ENCODE measurements at regions not wholly inside any gene's neighbourhood (a gene's known extent, or its start where the extent isn't known, plus 50 kb on each side); places are given as distances from the start of the nearest gene placed in this dataset.

DNA sequence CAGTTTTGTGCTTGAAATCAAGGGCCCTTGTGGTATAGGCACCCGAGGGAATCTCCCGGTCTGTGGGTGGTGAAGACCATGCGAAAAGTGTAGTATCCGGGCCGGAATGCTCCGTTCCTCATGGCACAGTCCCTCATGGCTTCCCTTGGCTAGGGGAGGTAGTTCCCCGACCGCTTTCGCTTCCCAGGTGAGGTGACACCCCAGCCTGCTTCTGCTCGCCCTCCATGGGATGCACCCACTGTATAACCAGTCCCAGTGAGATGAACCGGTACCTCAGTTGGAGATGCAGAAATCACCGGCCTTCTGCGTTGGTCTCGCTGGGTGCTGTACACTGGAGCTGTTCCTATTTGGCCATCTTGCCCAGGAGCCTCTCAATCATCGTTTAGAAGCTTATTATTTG is 195.7 kb upstream of the POT1 start:
- intact Hi-C loops (cut with DNase I): no loop called here
- DNase-seq (no peak), ATAC-seq (no peak)
- 96% methylated on average over 15 of the region's 15 CpGs for WGBS
- no peak overlapping the region for H3K27ac ChIP-seq (ENCODE audit: low read length)
- no peaks in the 10 kb centered on the region for H3K27me3 ChIP-seq (ENCODE audit: control insufficient read depth, insufficient read depth)
- H3K4me1 ChIP-seq (ENCODE audit: control insufficient read depth, insufficient read depth, low read length): no peaks in the 10 kb centered on the region
- no peaks in the 10 kb centered on the region for H3K9me3 ChIP-seq (ENCODE audit: control insufficient read depth, low read length)
- H3K4me3 ChIP-seq (ENCODE audit: low read length): no peak overlapping the region

- Histone ChIP-seq H3K4me1 (ENCODE audit: control insufficient read depth, insufficient read depth, low read length) (no peaks in the 10 kb centered on the region), H3K4me3 (ENCODE audit: low read length) (no peak overlapping the region), H3K27ac (ENCODE audit: low read length) (no peak overlapping the region), H3K27me3 (ENCODE audit: control insufficient read depth, insufficient read depth) (no peaks in the 10 kb centered on the region), H3K9me3 (ENCODE audit: control insufficient read depth, low read length) (no peaks in the 10 kb centered on the region)
- intact Hi-C loops (cut with DNase I): no loop called here
- ATAC-seq (no peak), DNase-seq (no peak)
- 51% methylated on average over 2 of the region's 2 CpGs for WGBS
Observed at GRCh38 chr7:125122173-125122572, 192.5 kb upstream of the POT1 start.

DNA sequence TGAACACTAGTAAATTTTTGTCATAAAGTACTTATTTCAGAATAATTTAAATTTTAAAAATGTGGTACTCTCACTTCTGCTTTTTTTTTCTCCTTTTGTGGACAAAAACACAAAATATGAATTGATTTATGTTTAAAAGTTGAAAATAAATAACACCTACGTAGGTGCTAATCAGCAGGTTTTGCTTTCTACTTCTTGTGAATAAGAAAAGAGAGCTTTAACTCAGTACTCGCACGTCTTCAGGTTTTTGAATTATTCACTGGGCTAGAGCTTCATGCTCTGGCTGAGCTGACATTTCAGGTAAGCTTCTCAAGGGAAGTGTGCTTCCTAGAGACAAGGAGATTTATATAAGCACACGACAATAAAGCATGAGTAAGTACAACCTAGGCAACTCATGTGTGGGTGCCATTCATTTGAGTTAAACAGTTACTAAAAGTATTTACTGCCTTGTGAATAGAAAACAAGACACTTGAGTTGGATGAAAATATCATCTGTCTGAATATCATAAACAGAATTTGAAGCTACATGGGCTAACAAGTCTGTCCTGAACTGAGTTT is 190.0 kb upstream of the POT1 start:
- Histone ChIP-seq H3K27me3 (ENCODE audit: control insufficient read depth, insufficient read depth) (no peaks in the 10 kb centered on the region), H3K27ac (ENCODE audit: low read length) (no peak overlapping the region), H3K9me3 (ENCODE audit: control insufficient read depth, low read length) (no peaks in the 10 kb centered on the region), H3K4me3 (ENCODE audit: low read length) (no peak overlapping the region), H3K4me1 (ENCODE audit: control insufficient read depth, insufficient read depth, low read length) (no peaks in the 10 kb centered on the region)
- no peak for DNase-seq
- 78% methylated on average over 4 of the region's 4 CpGs for WGBS
- intact Hi-C loops (cut with DNase I): no loop called here
- ATAC-seq: no peak

GRCh38 chr7:125118444-125118843 is 188.8 kb upstream of the POT1 start:
- H3K4me3 ChIP-seq (ENCODE audit: low read length): no peak overlapping the region
- DNase-seq (no peak), ATAC-seq (no peak)
- 79% methylated on average over 1 of the region's 1 CpG for WGBS
- H3K9me3 ChIP-seq (ENCODE audit: control insufficient read depth, low read length): no peaks in the 10 kb centered on the region
- H3K4me1 ChIP-seq (ENCODE audit: control insufficient read depth, insufficient read depth, low read length): no peaks in the 10 kb centered on the region
- H3K27ac ChIP-seq (ENCODE audit: low read length): no peak overlapping the region
- no peaks in the 10 kb centered on the region for H3K27me3 ChIP-seq (ENCODE audit: control insufficient read depth, insufficient read depth)
- intact Hi-C loops (cut with DNase I): no loop called here

- Histone ChIP-seq H3K4me3 (ENCODE audit: low read length) (no peak overlapping the region), H3K27ac (ENCODE audit: low read length) (no peak overlapping the region), H3K27me3 (ENCODE audit: control insufficient read depth, insufficient read depth) (no peaks in the 10 kb centered on the region), H3K4me1 (ENCODE audit: control insufficient read depth, insufficient read depth, low read length) (no peaks in the 10 kb centered on the region), H3K9me3 (ENCODE audit: control insufficient read depth, low read length) (no peaks in the 10 kb centered on the region)
- WGBS: 86% methylated on average over 2 of the region's 2 CpGs
- ATAC-seq: no peak
- intact Hi-C loops (cut with DNase I): no loop called here
- no peak for DNase-seq
Observed at GRCh38 chr7:125112850-125113249, 183.2 kb upstream of the POT1 start.

DNA sequence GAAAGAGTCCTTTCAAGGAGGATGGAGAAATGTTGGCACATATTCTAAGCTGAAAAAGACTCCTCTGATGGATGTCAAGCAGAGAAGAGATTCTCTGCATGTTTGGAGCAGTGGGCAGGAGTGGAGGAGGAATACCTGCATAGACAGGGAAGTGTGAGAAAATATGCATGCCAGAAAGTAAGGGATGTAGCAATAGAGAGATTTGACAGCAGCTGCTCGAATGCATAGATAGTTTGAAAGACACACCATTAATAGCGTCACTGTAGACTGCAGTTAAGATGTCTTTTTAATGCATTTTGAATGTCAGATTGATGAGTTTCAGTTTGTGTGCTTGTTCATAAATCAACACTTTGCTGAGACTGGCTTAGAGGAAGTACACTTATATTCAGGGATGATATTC is 169.9 kb upstream of the POT1 start:
- Histone ChIP-seq H3K27ac (ENCODE audit: low read length) (no peak overlapping the region), H3K9me3 (ENCODE audit: control insufficient read depth, low read length) (no peaks in the 10 kb centered on the region), H3K27me3 (ENCODE audit: control insufficient read depth, insufficient read depth) (no peaks in the 10 kb centered on the region), H3K4me1 (ENCODE audit: control insufficient read depth, insufficient read depth, low read length) (no peaks in the 10 kb centered on the region), H3K4me3 (ENCODE audit: low read length) (no peak overlapping the region)
- ATAC-seq (no peak), DNase-seq (no peak)
- intact Hi-C loops (cut with DNase I): no loop called here
- 57% methylated on average over 2 of the region's 2 CpGs for WGBS

DNA sequence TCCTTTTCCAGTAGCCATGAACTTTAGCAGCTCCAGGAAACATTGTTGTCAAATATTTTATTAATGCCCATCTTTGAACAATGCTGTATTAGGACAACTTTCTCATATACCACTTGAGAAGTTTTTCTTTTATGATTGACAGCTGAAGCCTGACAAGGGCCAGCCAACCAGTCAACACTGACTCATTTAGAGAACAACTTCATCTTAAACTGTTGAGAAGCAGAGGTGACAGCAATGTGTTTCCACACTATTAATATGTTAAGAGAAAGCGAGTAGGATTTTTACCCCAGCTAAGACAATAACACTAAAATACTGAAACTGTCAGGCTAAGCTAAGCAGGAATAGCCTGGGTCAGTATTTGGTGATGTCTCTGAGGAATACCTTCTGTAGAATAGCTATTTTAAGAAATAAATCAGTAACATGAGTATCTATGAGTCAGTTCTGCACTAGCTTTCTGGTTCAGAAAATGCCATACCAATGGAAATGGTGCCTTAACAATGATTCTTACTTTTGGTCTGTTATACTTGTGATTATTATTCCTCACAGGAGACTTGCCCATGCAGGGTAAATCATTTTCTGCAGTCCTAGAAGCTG is 168.8 kb upstream of the POT1 start:
- DNase-seq (no peak), ATAC-seq (no peak)
- WGBS: 56% methylated on average over 1 of the region's 1 CpG
- intact Hi-C loops (cut with DNase I): no loop called here
- Histone ChIP-seq H3K27ac (ENCODE audit: low read length) (no peak overlapping the region), H3K9me3 (ENCODE audit: control insufficient read depth, low read length) (no peaks in the 10 kb centered on the region), H3K27me3 (ENCODE audit: control insufficient read depth, insufficient read depth) (no peaks in the 10 kb centered on the region), H3K4me1 (ENCODE audit: control insufficient read depth, insufficient read depth, low read length) (no peaks in the 10 kb centered on the region), H3K4me3 (ENCODE audit: low read length) (no peak overlapping the region)

- Histone ChIP-seq H3K27ac (ENCODE audit: low read length) (no peak overlapping the region), H3K4me3 (ENCODE audit: low read length) (no peak overlapping the region), H3K9me3 (ENCODE audit: control insufficient read depth, low read length) (no peaks in the 10 kb centered on the region), H3K27me3 (ENCODE audit: control insufficient read depth, insufficient read depth) (no peaks in the 10 kb centered on the region), H3K4me1 (ENCODE audit: control insufficient read depth, insufficient read depth, low read length) (no peaks in the 10 kb centered on the region)
- no peak for ATAC-seq
- no peak for DNase-seq
- intact Hi-C loops (cut with DNase I): no loop called here
- WGBS: 77% methylated on average over 3 of the region's 3 CpGs
Observed at GRCh38 chr7:125090596-125090995, 161.0 kb upstream of the POT1 start.

GRCh38 chr7:125089171-125089570 is 159.5 kb upstream of the POT1 start:
- Histone ChIP-seq H3K27me3 (ENCODE audit: control insufficient read depth, insufficient read depth) (no peaks in the 10 kb centered on the region), H3K9me3 (ENCODE audit: control insufficient read depth, low read length) (no peaks in the 10 kb centered on the region), H3K4me1 (ENCODE audit: control insufficient read depth, insufficient read depth, low read length) (no peaks in the 10 kb centered on the region), H3K4me3 (ENCODE audit: low read length) (no peak overlapping the region), H3K27ac (ENCODE audit: low read length) (no peak overlapping the region)
- WGBS: 82% methylated on average over 3 of the region's 3 CpGs
- ATAC-seq (no peak), DNase-seq (no peak)
- intact Hi-C loops (cut with DNase I): no loop called here

DNA sequence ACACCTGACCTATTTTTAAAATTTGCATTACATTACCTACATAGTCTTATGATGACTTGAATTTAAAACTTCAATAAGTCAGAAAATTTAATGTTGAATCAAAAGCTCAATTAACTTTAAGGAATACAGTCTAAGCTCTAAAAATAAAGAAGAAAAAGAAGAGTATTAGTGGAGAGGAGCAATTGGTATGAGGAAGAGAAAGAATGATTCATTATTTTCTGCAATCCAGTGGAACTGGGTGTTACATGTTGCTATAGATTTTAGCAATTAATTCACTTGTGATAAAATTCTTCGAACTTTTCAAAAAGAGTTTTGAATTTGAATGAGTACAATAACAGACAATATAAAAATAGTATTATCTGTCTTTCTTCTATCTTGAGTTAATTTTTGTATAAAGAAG is 158.9 kb upstream of the POT1 start:
- 88% methylated on average over 1 of the region's 1 CpG for WGBS
- ATAC-seq (no peak), DNase-seq (no peak)
- no peak overlapping the region for H3K4me3 ChIP-seq (ENCODE audit: low read length)
- H3K4me1 ChIP-seq (ENCODE audit: control insufficient read depth, insufficient read depth, low read length): no peaks in the 10 kb centered on the region
- no peaks in the 10 kb centered on the region for H3K27me3 ChIP-seq (ENCODE audit: control insufficient read depth, insufficient read depth)
- H3K9me3 ChIP-seq (ENCODE audit: control insufficient read depth, low read length): no peaks in the 10 kb centered on the region
- intact Hi-C loops (cut with DNase I): no loop called here
- H3K27ac ChIP-seq (ENCODE audit: low read length): no peak overlapping the region

GRCh38 chr7:125085084-125085483 is 155.5 kb upstream of the POT1 start:
- DNase-seq: no peak
- intact Hi-C loops (cut with DNase I): no loop called here
- Histone ChIP-seq H3K4me1 (ENCODE audit: control insufficient read depth, insufficient read depth, low read length) (no peaks in the 10 kb centered on the region), H3K27ac (ENCODE audit: low read length) (no peak overlapping the region), H3K27me3 (ENCODE audit: control insufficient read depth, insufficient read depth) (no peaks in the 10 kb centered on the region), H3K4me3 (ENCODE audit: low read length) (no peak overlapping the region), H3K9me3 (ENCODE audit: control insufficient read depth, low read length) (no peaks in the 10 kb centered on the region)
- ATAC-seq: no peak

DNA sequence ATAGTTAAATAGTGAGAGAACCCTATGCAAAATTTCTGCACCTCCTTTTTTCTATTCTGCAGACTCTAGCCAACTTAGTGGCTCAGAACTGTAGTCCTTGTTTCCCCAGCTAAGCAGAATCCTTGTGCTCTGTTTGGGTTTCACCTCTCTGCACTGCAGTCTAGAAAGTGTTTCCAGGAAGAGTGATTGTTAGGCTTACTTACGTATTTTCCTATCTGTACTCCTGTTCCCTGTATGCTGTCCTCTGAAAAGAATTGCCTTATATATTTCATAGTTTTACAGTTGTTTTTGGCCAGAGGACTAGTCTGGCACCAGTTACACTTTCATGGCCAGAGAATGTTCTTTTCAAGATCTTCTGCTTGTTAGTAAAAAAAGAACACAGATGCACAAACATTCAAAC is 154.6 kb upstream of the POT1 start:
- Histone ChIP-seq H3K4me3 (ENCODE audit: low read length) (no peak overlapping the region), H3K9me3 (ENCODE audit: control insufficient read depth, low read length) (no peaks in the 10 kb centered on the region), H3K27ac (ENCODE audit: low read length) (no peak overlapping the region), H3K4me1 (ENCODE audit: control insufficient read depth, insufficient read depth, low read length) (no peaks in the 10 kb centered on the region), H3K27me3 (ENCODE audit: control insufficient read depth, insufficient read depth) (no peaks in the 10 kb centered on the region)
- WGBS: 59% methylated on average over 1 of the region's 1 CpG
- DNase-seq (no peak), ATAC-seq (no peak)
- intact Hi-C loops (cut with DNase I): no loop called here
